GM12878 (cell line): ENCODE measurements at regions not wholly inside any gene's neighbourhood (a gene's known extent, or its start where the extent isn't known, plus 50 kb on each side); places are given as distances from the start of the nearest gene placed in this dataset.

Source experiments
- CTCF ChIP-seq, 3 experiments: IDR thresholded peaks in 2 of 3; conservative IDR thresholded peaks in 1 of 3; 2 replicates each; pipeline ENCODE4 v1.5.1; 2011; ENCODE audit warnings: low read depth in 3 of 3, low read length in 3 of 3, mild to moderate bottlenecking in 3 of 3, control low read depth in 2 of 3, moderate library complexity in 2 of 3, inconsistent platforms in 1 of 3, mixed read lengths in 1 of 3; ENCODE audit not compliant: control insufficient read depth in 2 of 3, insufficient read depth in 1 of 3; ENCODE audit errors: extremely low read depth in 1 of 3
- POLR2A ChIP-seq: IDR thresholded peaks from 2 replicates; pipeline ENCODE4 v1.6.1; 2011; ENCODE audit warnings: low read depth, mild to moderate bottlenecking, low read length
- POU2F2 ChIP-seq: IDR thresholded peaks from 3 replicates; pipeline ENCODE4 v1.6.1; 2011; ENCODE audit warnings: low read depth, mild to moderate bottlenecking, low read length, borderline replicate concordance
- YY1 ChIP-seq: IDR thresholded peaks from 2 replicates; pipeline ENCODE4 v1.6.1; 2011; ENCODE audit warnings: low read depth, mild to moderate bottlenecking, low read length

- TF ChIP-seq POU2F2 (no peak), YY1 (no peak), CTCF (IDR thresholded peaks at IDR 0.05 in 2 of 3, conservative IDR thresholded peaks at IDR 0.05 in 1 of 3; ENCODE audit: control insufficient read depth in 2 of 3, extremely low read depth in 1 of 3, insufficient read depth in 1 of 3, low read depth in 3 of 3, low read length in 3 of 3) (no peak), POLR2A (no peak)
These were observed 197.8 kb upstream of the MTNR1B start for GRCh38 chr11:92771701-92772100.
